ENCODE measurements at regions not wholly inside any gene's neighbourhood (a gene's known extent, or its start where the extent isn't known, plus 50 kb on each side); places are given as distances from the start of the nearest gene placed in this dataset.
"Not testable (repeated sequence)": the region's sequence is repeated elsewhere in the genome, so short reads cannot be mapped to it uniquely, and the experiment has no call there.

GRCh38 chr1:30550365-30551220, 172.8 kb downstream of the MATN1 start:
- no peak for DNase-seq

GRCh38 chr1:30549872-30550271, 173.5 kb downstream of the MATN1 start:
- DNase-seq: not testable (repeated sequence)

GRCh38 chr1:30548294-30548693, 175.1 kb downstream of the MATN1 start:
- DNase-seq: no peak

- not testable (repeated sequence) for DNase-seq
Measured at GRCh38 chr1:30547326-30547725, 176.1 kb downstream of the MATN1 start.

DNA sequence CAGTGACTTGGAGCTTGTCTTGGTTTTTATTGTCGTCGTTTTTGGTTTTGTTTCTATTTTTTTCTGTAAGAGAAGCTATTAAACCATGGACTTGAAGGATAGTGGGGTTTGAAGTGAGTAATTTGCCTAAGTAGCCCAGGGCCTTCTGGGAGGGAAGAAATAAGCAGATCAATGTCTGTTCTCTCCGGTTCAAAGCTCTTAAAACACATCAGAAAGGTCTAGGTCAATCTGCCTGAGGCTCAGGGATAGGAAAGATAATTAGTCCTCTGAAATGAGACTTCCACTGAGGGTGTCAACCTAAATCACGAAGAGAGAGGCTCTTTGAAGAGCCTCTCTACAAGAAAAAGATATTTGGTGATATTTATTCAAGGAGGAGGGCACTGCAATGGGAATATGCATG, 178.0 kb downstream of the MATN1 start:
- DNase-seq: no peak

GRCh38 chr1:30541721-30542485, 181.5 kb downstream of the MATN1 start:
- no peak for DNase-seq

GRCh38 chr1:30540611-30541192, 182.7 kb downstream of the MATN1 start:
- DNase-seq: no peak

DNA sequence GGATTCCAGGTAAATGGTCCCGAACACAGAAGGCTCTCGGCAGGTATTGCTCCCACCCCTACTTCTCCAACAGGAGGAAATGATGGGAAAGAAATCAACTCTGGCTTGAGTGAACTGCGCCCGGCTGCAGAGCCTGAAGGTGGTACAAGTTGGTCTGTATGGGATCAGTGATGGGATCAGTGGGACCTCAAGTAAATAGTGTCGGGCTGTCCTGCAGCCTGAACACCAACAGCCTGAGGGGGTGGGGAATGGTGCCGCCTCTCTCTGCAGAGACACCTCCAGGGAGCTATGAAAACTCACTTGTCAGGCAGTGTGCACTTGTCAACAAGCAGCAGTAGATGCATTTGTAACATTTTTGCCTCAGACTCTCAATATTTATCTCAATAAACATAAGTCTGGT, 183.5 kb downstream of the MATN1 start:
- DNase-seq: no peak

- no peak for DNase-seq
Measured at GRCh38 chr1:30538993-30539867, 184.2 kb downstream of the MATN1 start.

- no peak for DNase-seq
Measured at GRCh38 chr1:30538226-30538992, 185.0 kb downstream of the MATN1 start.

GRCh38 chr1:30537279-30537678, 186.1 kb downstream of the MATN1 start:
- DNase-seq: no peak

- DNase-seq: no peak
Measured at GRCh38 chr1:30536530-30536929, 186.9 kb downstream of the MATN1 start.

- DNase-seq: no peak
Measured at GRCh38 chr1:30535595-30536325, 187.6 kb downstream of the MATN1 start.

DNA sequence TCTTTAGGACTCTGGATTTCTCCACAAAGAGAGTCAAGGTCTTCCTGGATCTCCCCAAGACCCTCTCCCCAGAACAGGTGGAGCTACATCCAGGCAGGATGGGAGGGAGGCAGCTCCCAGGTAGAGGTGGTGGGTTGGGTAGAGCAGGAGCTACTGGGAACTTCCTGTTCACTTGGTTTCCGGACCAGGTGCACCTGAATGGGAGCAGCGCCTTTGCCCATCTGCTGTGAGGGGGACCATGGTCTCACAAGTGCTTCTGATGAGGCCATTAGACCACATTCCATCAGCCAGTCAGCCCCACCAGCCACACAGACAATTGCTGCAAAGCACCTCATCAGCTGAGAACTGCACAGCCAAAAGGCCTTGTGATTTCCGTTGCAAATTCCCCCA, 188.8 kb downstream of the MATN1 start:
- no peak for DNase-seq

DNA sequence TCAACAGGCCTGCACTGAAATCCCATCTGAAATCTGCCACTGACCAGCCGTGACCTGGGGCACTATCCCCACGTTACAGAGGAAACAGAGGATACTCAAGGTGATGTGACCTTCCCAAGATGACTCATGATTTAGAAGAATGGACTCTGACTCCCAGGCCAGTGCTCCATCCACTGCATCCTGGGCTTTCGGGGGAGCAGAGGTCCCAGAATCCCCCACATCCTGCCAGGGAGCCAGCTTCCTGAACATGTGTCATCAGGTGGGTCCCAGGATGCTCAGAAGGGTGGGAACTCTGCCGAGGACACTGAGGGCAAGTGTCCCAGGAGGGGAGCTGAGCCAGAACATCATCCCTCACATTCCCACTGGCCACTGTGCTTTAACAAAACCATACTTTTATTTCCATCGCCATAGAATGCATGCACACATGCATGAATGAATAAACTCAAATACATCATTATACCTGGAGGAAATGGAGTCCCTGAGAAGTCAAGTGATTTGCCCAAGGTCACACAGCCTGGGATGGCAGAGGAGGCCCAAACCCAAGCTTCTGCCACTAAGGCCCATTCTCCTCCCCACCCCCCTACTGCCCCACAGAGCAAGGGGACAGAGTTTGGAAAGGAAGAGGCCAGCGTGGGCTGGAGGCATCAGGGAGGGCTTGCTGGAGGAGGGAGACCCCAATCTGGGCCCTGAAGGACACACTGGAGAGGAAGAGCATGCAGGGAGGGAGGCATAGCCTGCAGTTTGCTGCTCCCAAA, 189.4 kb downstream of the MATN1 start:
- DNase-seq: no peak

DNA sequence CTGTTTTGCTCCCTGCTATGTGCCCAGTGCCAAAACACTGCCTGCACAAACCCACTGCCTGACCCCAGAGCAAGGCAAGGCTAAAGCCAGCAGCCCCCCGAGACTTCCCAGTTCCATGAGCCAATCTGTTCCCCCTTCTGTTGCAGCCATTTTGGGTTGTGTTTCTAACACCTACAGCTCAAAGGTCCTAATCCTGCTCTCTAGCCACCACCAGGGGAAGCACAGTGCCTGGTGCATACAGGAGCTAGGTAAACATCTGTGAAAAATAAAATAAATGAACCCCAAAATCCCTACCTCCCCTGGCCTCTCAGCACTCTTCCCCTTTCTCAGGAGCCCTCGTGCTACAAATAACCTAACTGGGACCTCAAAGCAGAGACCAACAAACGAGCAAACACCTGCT, 190.2 kb downstream of the MATN1 start:
- DNase-seq: no peak

DNA sequence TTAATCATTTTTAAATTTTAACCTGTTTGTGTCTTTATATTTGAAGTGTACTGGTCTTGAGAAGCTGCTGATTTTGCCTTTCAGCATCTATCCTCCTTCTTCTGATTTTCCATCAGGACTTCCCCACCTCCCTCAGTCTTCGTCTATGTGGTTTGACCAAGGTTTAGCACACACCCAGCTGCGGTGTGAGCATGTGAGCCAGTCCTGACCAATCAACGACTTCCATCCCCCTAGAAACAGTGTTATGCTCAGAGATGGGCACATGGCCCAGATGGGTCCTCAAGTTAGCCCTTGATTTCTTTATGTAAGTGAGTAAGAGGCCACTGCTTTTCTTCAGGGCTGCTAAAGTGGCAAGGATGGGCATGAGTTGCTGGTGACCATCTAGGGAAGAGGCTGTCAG, 190.8 kb downstream of the MATN1 start:
- no peak for DNase-seq

DNA sequence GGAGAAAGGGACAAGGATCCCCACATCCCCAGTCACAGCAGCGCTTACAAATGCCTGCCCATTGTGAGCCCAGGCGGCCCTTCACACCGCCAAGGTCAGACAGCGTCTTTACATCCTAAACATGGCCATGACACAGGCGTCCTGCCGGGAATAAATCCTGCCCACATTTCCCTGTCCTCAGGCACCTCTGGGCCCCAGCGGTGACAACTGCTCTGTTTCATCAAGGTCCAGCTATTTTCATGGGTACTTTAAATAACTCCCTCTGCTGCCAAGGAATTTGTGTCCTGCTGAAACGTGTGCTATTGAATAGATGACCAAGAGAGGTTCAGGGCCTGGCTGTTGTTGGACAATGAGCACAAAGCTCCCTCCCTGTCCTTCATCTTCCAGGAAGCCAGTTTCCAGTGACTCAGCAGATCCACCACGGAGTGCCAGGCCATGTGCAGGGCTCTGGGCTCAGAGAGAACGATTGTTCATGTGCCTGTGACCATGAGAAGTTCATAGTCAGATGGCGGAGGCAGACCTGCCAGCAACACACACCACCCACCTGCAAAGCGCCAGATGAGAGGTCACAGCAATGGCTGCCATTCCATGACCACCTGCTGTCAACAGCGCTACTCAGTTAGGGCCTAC, 195.8 kb downstream of the MATN1 start:
- no peak for DNase-seq

DNA sequence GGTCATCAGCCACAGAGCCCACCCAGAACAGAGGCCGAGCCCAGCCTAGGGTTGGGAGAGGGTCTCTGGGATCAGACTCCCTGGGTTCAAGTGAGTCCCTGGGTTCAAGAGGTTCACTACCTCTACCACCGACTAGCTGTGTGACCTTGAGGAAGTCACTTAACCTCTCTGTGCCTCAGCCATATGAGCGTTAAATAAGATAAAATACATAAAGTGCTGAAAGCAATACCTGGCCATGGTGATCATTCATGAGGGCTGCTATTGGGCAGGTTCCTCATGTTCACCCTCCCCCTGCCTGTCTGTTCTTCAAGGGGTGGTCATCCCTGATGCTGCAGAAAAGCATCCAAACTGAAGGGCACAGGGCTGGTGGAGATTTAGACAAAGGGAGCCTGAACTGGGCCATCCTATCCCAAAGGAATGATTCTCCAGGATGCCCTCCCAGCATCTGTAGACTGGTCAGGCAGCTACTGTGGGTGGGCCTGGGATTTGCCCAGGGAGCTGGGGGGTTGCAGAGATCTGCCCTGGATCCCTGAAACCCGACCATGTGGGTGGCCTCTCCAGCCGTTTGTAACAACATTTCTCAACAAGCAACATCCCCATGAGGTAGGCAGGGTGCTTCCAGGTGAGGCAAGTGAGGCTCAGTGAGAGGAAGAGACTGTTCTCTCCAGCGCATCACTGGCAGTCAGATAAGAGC, 196.6 kb downstream of the MATN1 start:
- no peak for DNase-seq
